Stimulated activated CD8-positive, alpha-beta memory T cell treated with anti-CD3 and anti-CD28 coated beads, Interleukin-12 subunit alpha, Interleukin-12 subunit beta, amount 100 ng/mL, for 4 hours (primary cell): ENCODE measurements at regions not wholly inside any gene's neighbourhood (a gene's known extent, or its start where the extent isn't known, plus 50 kb on each side); places are given as distances from the start of the nearest gene placed in this dataset.

Source experiments
- DNase-seq: peaks from one replicate; pipeline ENCODE4 v3.0.0-alpha.2; 2020; ENCODE audit warnings: low read depth

GRCh38 chr16:86041215-86041614 is 142.3 kb downstream of the IRF8 start:
- no peak for DNase-seq

GRCh38 chr16:86041807-86042206 is 142.8 kb downstream of the IRF8 start:
- DNase-seq, result no peak

- DNase-seq, result no peak
Observed at GRCh38 chr16:86042393-86042792, 143.4 kb downstream of the IRF8 start.

DNA sequence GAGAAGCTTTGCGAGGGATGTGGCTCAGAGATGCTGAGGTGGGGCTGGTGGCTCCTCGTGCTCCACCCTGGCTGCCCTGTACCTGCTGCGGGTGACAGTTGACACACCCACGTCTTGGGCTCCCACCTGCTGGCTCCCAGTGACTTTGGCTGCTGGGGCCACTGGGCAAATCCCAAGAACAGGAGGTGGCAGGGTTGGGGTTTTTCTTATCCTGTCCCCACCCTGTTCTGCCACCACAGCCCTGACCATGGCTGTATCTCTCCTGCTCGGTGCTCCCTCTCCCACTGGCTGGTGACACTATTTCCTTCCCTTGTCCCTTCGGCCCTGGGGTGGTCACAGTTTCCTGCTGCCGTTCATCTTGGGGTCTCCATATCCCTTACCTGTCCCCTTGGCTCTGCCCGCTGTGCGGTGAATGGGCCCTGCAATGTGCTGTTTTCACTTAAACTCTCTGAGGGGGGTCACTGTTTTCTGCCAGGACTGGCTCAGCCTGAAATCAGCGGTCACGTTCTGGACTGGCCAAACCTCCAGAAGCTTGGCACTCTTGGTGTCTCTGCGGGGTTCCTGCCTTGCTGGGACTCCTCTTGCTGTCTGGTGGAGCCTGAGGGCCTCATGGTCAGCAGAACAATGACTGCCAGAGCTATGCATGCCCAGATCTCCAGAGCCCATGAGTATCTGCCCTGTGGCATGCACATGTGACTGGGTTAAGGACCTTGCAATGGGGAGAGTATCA is 144.2 kb downstream of the IRF8 start:
- DNase-seq, result no peak

DNA sequence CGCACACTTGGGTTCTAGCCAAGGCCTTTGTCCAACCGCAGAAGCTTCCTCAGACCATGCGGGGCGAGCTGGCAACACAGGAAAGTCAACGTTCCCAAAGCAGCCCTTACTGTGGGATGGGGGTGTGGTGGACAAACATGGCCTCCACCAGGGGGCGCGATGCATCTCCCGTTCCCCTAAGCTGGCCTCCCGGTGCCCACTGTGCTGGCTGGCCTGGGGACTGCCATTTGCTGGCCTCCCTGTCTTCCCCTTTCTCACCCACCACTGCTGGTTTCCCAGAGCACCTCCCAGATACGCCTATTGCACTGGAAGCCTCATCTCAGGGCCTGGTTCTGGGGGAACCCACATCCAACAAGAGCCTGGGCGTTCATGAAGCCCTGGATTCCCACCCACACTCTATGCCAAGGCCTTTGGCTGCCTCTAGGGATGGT is 145.3 kb downstream of the IRF8 start:
- DNase-seq, result no peak

- DNase-seq, result peak; percentile 10
Observed at GRCh38 chr16:86044881-86045590, 146.1 kb downstream of the IRF8 start.

DNA sequence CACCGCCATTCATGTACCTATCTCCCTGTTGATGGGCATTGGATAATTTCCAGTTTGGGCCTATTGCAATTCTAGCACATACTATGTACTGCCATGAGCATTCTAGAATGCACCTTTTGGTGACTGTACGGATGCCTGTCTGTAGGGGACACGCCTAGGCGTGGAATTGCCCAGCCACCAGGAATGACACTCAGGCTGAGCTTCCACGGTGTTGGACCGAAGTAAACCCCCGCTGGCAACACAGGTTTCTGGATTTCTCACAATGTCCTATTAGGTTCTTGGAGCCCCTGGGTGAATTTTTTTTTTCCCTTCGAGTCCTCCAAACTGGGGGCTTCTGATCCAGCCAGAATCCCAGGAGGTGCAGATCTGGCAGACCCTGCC is 146.6 kb downstream of the IRF8 start:
- no peak for DNase-seq

- DNase-seq, result no peak
Observed at GRCh38 chr16:86046026-86046425, 147.1 kb downstream of the IRF8 start.

DNA sequence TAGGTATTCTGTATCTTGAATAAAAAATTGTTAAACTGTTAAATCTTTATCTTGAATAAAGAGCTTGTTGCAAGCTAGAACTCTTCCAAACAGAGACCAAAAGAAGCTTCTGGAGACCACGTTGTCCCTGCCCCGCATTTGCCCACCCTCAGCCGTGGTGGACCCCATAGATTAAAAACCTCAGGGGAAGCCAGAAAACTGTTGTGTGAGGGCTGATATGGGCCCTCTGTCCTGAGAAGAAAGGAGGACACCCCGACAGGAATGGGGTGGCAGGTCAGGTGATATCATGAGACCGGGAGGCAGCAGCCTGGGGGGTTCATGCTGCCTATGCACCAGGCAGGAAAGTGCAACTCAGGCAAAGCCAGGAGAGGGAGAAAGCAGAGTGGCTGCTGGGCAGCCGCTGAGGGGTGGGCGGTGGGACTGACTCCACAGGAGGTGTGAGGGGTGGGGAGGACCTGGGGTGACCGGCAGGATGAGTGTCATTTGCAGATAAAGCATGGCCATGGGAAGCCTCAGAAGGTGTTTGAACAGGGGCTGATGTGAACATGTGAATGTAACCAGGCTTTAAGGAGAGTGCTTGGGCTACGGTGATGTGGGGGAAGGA is 147.8 kb downstream of the IRF8 start:
- no peak for DNase-seq

- DNase-seq, result no peak
Observed at GRCh38 chr16:86048221-86048620, 149.3 kb downstream of the IRF8 start.

- no peak for DNase-seq
Observed at GRCh38 chr16:86048882-86049585, 150.1 kb downstream of the IRF8 start.

- DNase-seq, result no peak
Observed at GRCh38 chr16:86049641-86050040, 150.7 kb downstream of the IRF8 start.

DNA sequence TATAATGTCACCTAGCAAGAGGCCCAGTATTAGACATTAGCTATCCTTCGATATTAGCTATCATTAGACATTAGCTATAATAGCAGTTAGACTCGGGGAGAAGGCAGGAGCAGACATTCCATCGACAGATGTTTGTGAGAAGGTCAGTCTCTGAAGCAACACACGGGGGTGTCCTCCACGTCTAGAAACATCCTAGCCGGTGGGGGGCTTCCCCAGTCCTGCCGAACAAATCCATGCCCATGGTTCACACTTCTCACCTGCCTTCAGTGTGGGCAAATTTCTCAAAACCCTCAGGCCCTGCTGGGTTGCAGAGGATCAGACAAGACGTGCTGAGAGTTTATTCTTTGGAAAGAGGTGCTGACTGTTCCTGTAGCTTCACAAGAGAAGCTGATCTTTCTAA is 151.1 kb downstream of the IRF8 start:
- no peak for DNase-seq

DNA sequence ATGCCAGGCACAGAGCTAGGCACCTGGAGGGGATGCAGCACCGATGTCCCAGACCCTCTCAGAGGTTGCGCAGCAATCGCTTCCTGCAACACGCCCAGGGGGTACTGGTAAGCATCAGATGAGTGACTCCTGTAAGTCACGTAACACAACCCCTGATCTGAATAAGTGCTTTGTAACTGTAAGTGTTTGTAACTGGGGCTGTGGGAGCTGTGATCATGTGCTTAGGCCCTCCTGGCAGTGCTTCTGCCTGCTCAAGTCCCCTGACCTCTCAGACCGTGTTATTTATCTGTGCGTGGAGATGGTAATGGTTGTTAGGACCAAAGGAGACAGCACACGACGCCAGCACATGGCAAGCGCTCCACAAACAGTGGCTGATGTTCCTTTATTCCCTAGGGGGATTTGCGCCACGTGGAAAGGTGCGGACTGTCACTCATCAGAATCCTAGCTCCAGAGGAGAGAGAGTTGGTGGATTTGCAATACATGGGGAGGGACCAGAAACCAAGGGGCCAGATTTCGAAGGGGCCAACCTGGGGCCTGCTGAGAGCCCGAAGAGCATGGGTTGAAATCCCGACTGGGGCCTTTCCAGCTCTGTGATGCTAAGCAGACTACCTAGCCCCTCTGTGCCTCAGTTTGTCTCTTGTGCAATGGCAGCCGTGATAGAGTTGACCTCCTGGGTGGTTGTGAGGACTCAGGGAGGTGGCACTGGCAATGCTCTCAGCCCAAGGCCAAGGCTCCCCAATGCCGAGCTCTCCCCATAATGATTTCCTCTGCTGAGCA is 151.8 kb downstream of the IRF8 start:
- no peak for DNase-seq

GRCh38 chr16:86051368-86052114 is 152.6 kb downstream of the IRF8 start:
- DNase-seq, result no peak

DNA sequence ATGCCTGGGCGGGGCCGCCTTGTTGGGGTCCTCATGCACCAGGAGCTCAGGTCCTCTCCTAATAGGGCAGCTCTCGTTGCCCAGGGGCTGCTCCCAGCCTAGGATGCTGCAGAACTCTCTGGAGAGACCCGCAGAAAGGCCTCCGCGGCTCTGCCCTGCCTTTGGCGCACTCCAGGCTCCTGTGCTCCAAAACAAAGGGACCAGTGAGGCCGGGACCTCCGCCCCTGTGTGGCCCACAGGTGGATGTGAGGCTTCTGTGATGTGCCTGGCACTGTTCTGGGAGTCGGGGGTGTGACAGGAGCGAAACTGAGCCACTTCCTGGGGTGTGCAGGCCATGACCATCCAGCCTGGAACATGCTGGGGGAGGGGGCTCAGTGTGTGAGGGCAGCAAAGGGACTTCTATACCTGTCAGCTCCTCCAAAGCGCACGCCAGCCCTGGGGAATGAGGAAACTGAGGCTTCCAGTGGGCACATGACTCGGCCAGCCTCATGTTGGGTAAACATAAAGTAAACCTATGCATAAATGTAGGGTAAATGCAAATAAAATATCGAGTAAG is 153.2 kb downstream of the IRF8 start:
- DNase-seq, result no peak

- DNase-seq, result no peak
Observed at GRCh38 chr16:86052926-86053325, 154.0 kb downstream of the IRF8 start.

DNA sequence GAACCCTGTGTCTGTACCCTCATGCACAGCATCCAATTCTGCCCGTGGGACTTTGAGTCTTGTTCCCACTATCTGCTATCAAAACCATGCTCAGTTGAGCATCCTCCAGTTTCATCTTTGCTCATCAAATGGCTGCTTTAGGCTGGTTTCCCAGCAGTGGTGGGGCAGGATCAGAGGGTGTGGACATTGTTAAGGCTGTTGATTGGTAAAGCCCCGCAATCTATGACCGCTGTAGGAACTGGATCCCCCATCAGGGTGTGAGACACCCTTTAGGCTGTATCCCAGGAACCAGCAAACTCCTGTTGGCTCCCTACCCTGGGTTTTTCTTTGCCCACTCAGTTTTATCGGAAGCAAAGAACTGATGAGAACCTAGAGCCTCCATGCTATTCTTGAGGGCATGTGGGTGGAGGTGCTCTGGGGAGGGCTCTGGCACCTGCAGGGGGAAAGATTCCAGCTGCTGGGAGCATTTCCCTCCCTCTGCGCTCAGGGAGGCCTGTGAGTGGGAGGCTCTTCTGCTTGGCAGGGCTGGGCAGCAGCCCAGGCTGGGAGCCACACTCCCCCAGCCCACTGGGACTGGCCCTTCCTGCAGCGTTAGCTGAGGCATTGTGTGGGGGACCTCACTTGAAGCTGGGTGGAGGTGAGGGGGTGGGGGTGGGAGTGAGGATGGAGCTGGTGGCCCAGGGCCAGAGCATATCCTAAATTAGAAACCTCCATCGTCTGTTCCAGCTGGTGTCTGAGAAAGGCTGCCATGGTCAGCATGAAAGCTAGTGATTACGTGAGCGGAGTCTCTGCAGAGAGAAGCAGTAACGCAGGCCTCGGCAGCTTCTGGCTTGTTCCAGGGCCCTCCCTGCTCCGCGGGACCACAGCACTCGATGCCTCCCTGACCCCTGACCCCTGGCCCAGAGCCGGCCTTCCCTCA is 160.6 kb downstream of the IRF8 start:
- DNase-seq, result no peak

GRCh38 chr16:86060381-86061317 is 161.7 kb downstream of the IRF8 start:
- DNase-seq, result no peak
